Spleen (tissue), 11 donors: ENCODE measurements at regions not wholly inside any gene's neighbourhood (a gene's known extent, or its start where the extent isn't known, plus 50 kb on each side); places are given as distances from the start of the nearest gene placed in this dataset.
"Not testable (repeated sequence)": the region's sequence is repeated elsewhere in the genome, so short reads cannot be mapped to it uniquely, and the experiment has no call there.

Experiments
- DNase-seq: peaks from one replicate; pipeline ENCODE4 v3.0.0-alpha.2; 2020
- H3K27ac ChIP-seq, 8 donors: fragments of 200-600 bp; sonication (generic) in 7 of 8; 1 replicate in 4 of 8; 2 replicates in 4 of 8; pipeline versions ENCODE4 v1.5.0 to v1.8.0; 2016 to 2021; ENCODE audit warnings: inconsistent platforms in 4 of 8, mild to moderate bottlenecking in 4 of 8, moderate library complexity in 1 of 8
- H3K27me3 ChIP-seq, 7 donors: fragments of 200-600 bp; sonication (generic) in 6 of 7; replicated peaks in 1 of 7; 1 replicate in 4 of 7; 2 replicates in 3 of 7; pipeline versions ENCODE4 v1.5.0 to v1.8.0; 2016 to 2021; ENCODE audit warnings: inconsistent platforms in 3 of 7, mild to moderate bottlenecking in 1 of 7
- H3K36me3 ChIP-seq, 6 donors: fragments of 200-600 bp; sonication (generic) in 5 of 6; 1 replicate in 4 of 6; 2 replicates in 2 of 6; pipeline versions ENCODE4 v1.5.0 to v1.8.0; 2016 to 2021; ENCODE audit warnings: inconsistent platforms in 2 of 6
- H3K4me1 ChIP-seq, 6 donors: fragments of 200-600 bp; sonication (generic) in 5 of 6; 1 replicate in 3 of 6; 2 replicates in 3 of 6; pipeline versions ENCODE4 v1.5.0 to v1.8.0; 2016 to 2021; ENCODE audit warnings: inconsistent platforms in 3 of 6
- H3K4me3 ChIP-seq, 8 donors: fragments of 200-600 bp; sonication (generic) in 7 of 8; 1 replicate in 4 of 8; 2 replicates in 4 of 8; pipeline versions ENCODE4 v1.5.0 to v1.8.0; 2016 to 2021; ENCODE audit warnings: inconsistent platforms in 4 of 8, mild to moderate bottlenecking in 4 of 8, moderate library complexity in 2 of 8
- H3K9me3 ChIP-seq, 8 donors: fragments of 200-600 bp; sonication (generic) in 7 of 8; 1 replicate in 4 of 8; 2 replicates in 4 of 8; pipeline versions ENCODE4 v1.5.0 to v1.8.0; 2016 to 2021; ENCODE audit warnings: inconsistent platforms in 4 of 8
- POLR2A ChIP-seq, 3 donors: fragments of 450-650 bp; IDR thresholded peaks; one replicate each; pipeline ENCODE4 v1.5.1; 2017; ENCODE audit warnings: antibody characterized with exemption in 3 of 3, mild to moderate bottlenecking in 1 of 3
- POLR2AphosphoS5 ChIP-seq, 3 donors: sonication (generic); formaldehyde crosslinking; IDR thresholded peaks; one replicate each; pipeline ENCODE4 v1.5.1; 2017; ENCODE audit warnings: antibody characterized with exemption in 3 of 3
- WGBS, 5 donors: extraction: QIAGEN DNeasy Blood & Tissue Kit in 3 of 5; methylation state at CpG; one replicate each; pipeline versions ENCODE4 v1.1.5 to v1.1.7; 2013 to 2018; 5-methylcytosine and 5-hydroxymethylcytosine counted together
- intact Hi-C: fragments of 100-400 bp; cut with DNase I; formaldehyde crosslinking; loops from one replicate; pipeline ENCODE4 v1.15.0; 2023; ENCODE audit warnings: low total_unique reads
- TF ChIP-seq, protein P1 (sequence below), 11 experiments: fragments of 200-600 bp in 7 of 11; fragments of 450-650 bp in 4 of 11; sonication (generic) in 4 of 11; IDR thresholded peaks in 8 of 11; conservative IDR thresholded peaks in 3 of 11; 1 replicate in 7 of 11; 2 replicates in 4 of 11; pipeline versions ENCODE4 v1.4.0 to v1.8.0; 2016 to 2021; ENCODE audit warnings: antibody characterized with exemption in 11 of 11, inconsistent platforms in 4 of 11, mild to moderate bottlenecking in 1 of 11
- donor health status: healthy with polysubstance abuse.
- donor health status: DM: no; HTN: no; CAD: no; lungs with moderate emphysema.
- donor health status: DM: no; HTN: no; CAD: no.
- donor health status: Bipolar disorder and iron deficiency.
- donor health status: healthy.
- donor health status: DM: no; HTN: no; CAD: no.
- donor health status: DM: yes; HTN: yes; CAD: no.

DNA sequence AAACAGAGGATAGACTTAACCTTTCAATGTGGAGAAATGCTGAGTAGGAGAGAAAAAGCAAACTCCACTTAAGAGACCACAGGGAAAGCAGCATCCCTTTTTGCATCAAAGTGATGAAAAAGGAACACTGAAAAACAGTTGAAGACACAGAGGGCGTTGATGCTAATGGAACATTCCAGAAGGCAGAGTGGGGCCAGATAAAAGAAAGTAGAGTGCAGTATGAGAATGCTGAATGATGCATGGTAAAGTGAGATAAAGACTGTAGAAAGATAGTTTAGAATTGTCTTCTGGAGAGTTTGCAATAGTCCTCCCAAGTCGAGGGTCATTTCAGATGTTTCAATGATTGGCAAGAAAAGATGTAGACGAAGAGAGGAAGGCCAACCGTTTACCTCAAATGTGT, 574.3 kb downstream of the PRR16 start:
- TF ChIP-seq POLR2A (IDR thresholded peaks at IDR 0.05) (no peak), POLR2AphosphoS5 (IDR thresholded peaks at IDR 0.05) (no peak)
- TF ChIP-seq, protein P1, sequence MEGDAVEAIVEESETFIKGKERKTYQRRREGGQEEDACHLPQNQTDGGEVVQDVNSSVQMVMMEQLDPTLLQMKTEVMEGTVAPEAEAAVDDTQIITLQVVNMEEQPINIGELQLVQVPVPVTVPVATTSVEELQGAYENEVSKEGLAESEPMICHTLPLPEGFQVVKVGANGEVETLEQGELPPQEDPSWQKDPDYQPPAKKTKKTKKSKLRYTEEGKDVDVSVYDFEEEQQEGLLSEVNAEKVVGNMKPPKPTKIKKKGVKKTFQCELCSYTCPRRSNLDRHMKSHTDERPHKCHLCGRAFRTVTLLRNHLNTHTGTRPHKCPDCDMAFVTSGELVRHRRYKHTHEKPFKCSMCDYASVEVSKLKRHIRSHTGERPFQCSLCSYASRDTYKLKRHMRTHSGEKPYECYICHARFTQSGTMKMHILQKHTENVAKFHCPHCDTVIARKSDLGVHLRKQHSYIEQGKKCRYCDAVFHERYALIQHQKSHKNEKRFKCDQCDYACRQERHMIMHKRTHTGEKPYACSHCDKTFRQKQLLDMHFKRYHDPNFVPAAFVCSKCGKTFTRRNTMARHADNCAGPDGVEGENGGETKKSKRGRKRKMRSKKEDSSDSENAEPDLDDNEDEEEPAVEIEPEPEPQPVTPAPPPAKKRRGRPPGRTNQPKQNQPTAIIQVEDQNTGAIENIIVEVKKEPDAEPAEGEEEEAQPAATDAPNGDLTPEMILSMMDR (IDR thresholded peaks at IDR 0.05 in 8 of 11, conservative IDR thresholded peaks at IDR 0.05 in 3 of 11), result no peak
- no peak overlapping the region for H3K4me3 ChIP-seq

DNA sequence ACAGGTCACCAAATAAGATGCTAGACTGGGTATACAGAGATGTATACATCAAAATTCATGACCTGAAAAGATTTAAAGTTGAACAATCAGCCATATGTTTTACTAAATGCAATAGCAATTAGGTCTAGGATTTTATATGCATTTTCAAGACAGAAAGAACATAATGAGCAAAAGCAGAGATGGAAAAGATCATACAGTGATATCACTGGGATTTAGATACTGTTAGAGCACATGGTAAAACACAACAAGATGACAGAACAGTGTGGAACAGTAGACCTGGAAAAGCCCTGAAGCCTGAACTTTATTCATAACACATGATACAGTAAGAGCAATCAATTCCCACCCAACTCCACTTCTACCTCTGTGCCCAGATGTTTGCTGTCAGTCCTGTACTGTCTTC, 585.9 kb downstream of the PRR16 start:
- DNase-seq, result no peak
- H3K9me3 ChIP-seq, result peaks cover 0 to 5% (median 0%) of the 10 kb centered on the region in 8 donors
- H3K36me3 ChIP-seq, result no peaks in the 10 kb centered on the region
- intact Hi-C loops, result no loop called here
- H3K4me1 ChIP-seq, result no peaks in the 10 kb centered on the region
- H3K27me3 ChIP-seq, result no peaks in the 10 kb centered on the region
- TF ChIP-seq, protein P1 (IDR thresholded peaks at IDR 0.05 in 8 of 11, conservative IDR thresholded peaks at IDR 0.05 in 3 of 11), result no peak
- no peak for TF ChIP-seq POLR2AphosphoS5 (IDR thresholded peaks at IDR 0.05)
- no peak for TF ChIP-seq POLR2A (IDR thresholded peaks at IDR 0.05)
- H3K4me3 ChIP-seq, result no peak overlapping the region
- H3K27ac ChIP-seq, result no peak overlapping the region

More for the DNA sequence above, 574.3 kb downstream of the PRR16 start:
- DNase-seq, result no peak
- Histone ChIP-seq H3K36me3 (no peaks in the 10 kb centered on the region), H3K27ac (no peak overlapping the region), H3K4me1 (no peaks in the 10 kb centered on the region), H3K9me3 (peaks cover 0 to 20% (median 4%) of the 10 kb centered on the region in 8 donors), H3K27me3 (no peaks in the 10 kb centered on the region)
- WGBS, 5 donors, result 59 to 67% (median 64%) methylated on average over 4 of the region's 4 CpGs
- intact Hi-C loops, result no loop called here

DNA sequence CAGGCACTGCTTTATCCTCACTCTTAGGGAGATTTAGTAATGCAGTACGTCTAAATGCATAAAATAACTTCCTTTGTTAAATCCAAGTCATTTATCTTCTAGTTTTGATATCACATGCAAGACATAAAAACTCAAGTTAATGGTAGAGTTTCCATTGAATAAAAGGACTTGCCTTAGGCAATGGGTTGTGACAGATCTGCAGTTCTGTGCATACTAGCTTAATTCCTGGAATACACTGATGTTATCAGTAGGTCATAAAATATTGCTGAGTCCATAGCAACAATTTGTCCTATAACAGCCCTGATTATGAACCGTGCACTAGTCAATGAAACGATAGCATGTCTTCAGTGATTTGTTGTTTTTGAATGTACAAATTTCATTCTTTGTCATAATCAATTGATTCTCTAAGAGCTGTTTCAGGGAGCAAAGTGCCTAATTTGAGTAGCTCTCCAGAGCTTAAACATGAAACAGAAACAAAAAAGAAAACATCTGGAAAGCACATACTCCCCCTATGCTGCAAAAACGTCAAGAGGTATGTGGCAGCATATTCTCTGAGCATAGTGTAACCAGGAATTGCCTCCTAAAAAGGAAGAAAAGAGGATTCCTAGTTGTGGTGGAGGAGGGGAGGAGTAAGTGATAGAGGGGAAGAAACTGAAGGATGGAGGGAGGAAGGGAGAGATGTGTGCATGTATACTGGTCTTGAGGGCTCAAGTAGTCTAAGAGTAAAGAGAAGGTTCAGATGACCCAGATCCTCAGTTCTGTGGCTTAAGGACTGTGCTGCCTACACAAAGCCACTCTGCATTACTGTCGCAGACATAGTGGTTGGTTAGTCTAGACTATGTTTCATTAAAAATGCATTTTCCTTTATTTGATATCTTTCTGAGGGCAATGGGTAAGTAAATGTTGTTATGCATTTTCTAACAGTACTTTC, 589.2 kb downstream of the PRR16 start:
- intact Hi-C loops, result no loop called here
- Histone ChIP-seq H3K4me3 (no peak overlapping the region), H3K36me3 (no peaks in the 10 kb centered on the region), H3K27ac (no peak overlapping the region), H3K9me3 (peaks cover 0 to 5% (median 0%) of the 10 kb centered on the region in 8 donors), H3K27me3 (no peaks in the 10 kb centered on the region), H3K4me1 (no peaks in the 10 kb centered on the region)
- 47 to 67% (median 49%) methylated on average over 5 of the region's 5 CpGs for WGBS, 5 donors
- no peak for DNase-seq
- TF ChIP-seq POLR2AphosphoS5 (IDR thresholded peaks at IDR 0.05), result no peak
- no peak for TF ChIP-seq POLR2A (IDR thresholded peaks at IDR 0.05)
- TF ChIP-seq, protein P1 (IDR thresholded peaks at IDR 0.05 in 8 of 11, conservative IDR thresholded peaks at IDR 0.05 in 3 of 11), result no peak

DNA sequence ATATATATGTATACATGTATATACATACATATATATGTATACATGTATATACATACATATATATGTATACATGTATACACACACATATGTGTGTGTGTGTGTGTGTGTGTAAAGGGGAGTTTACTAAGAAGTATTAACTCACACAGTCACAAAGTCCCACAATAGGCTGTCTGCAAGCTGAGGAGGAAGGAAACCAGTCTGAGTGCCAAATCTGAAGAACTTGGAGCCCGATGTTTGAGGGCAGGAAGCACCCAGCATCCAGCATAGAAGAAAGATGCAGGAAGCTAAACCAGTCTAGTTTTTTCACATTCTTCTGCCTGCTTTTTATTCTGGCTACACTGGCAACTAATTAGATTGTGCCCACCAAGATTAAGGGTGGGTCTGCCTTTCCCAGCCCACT, 591.5 kb downstream of the PRR16 start:
- H3K27ac ChIP-seq, result no peak overlapping the region
- H3K4me3 ChIP-seq, result no peak overlapping the region
- intact Hi-C loops, result no loop called here
- TF ChIP-seq POLR2A (IDR thresholded peaks at IDR 0.05), result no peak
- TF ChIP-seq POLR2AphosphoS5 (IDR thresholded peaks at IDR 0.05), result no peak
- TF ChIP-seq, protein P1 (IDR thresholded peaks at IDR 0.05 in 8 of 11, conservative IDR thresholded peaks at IDR 0.05 in 3 of 11), result no peak
- 7 to 33% (median 12%) methylated on average over 1 of the region's 1 CpG for WGBS, 5 donors
- H3K4me1 ChIP-seq, result no peaks in the 10 kb centered on the region
- peaks cover 0 to 5% (median 0%) of the 10 kb centered on the region in 8 donors for H3K9me3 ChIP-seq
- H3K36me3 ChIP-seq, result no peaks in the 10 kb centered on the region
- no peaks in the 10 kb centered on the region for H3K27me3 ChIP-seq
- no peak for DNase-seq

DNA sequence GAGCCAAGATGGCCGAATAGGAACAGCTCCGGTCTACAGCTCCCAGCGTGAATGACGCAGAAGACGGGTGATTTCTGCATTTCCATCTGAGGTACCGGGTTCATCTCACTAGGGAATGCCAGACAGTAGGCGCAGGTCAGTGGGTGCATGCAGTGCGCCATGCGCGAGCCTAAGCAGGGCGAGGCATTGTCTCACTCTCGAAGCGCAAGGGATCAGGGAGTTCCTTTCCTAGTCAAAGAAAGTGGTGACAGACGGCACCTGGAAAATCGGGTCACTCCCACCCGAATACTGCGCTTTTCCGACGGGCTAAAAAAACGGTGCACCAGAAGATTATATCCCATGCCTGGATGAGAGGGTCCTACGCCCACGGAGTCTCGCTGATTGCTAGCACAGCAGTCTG, 600.1 kb downstream of the PRR16 start:
- H3K9me3 ChIP-seq, result peaks cover 0 to 20% (median 2%) of the 10 kb centered on the region in 8 donors
- intact Hi-C loops, H3K27ac ChIP-seq, H3K4me1 ChIP-seq, H3K36me3 ChIP-seq, H3K4me3 ChIP-seq, H3K27me3 ChIP-seq: not testable (repeated sequence)
- WGBS, 5 donors, result 89 to 93% (median 92%) methylated on average over 23 of the region's 23 CpGs
- DNase-seq, result peak; percentile 47
